HCT116 (cell line): ENCODE measurements at regions not wholly inside any gene's neighbourhood (a gene's known extent, or its start where the extent isn't known, plus 50 kb on each side); places are given as distances from the start of the nearest gene placed in this dataset.

ENCODE experiments used
- ATAC-seq: fragments of 200-7000 bp; cut with Tn5 transposase; 2 replicates; pipeline ENCODE4 v1.9.1; 2020; ENCODE audit warnings: mild to moderate bottlenecking, moderate library complexity
- BruUV-seq: library from RNA; stranded (reverse); fragments of 400-500 nt; replicated peaks from 2 replicates; lab custom pipeline; 2021; lab: Mats Ljungman, UMichigan
- CTCF ChIA-PET: fragments of 300-600 bp; sonication (Branson Sonifier 250); formaldehyde crosslinking; loops from one replicate; lab custom pipeline; 2021; ENCODE audit warnings: antibody characterized with exemption; lab: Charles Lee
- POLR2A ChIA-PET: fragments of 300-600, 350-600 bp; sonication (Branson Sonifier 250); formaldehyde crosslinking; loops from one replicate; lab custom pipeline; 2021; ENCODE audit warnings: antibody characterized with exemption; lab: Charles Lee
- RAD21 ChIA-PET, 2 experiments: fragments of 300-600 bp; sonication (Branson Sonifier 250); formaldehyde crosslinking; loops; one replicate each; lab custom pipeline; 2023; ENCODE audit warnings: low total read pairs in 2 of 2; ENCODE audit not compliant: uncharacterized antibody in 2 of 2, unreplicated experiment in 2 of 2, low non-redundant PET in 1 of 2; lab: Charles Lee
- DNase-seq: peaks from one replicate; pipeline ENCODE4 v3.0.0-alpha.2; 2010; ENCODE audit warnings: low read depth, low spot score
- H2AFZ ChIP-seq: fragments of 200-600 bp; shearing (Covaris generic), sonication (generic); 2 replicates; pipeline ENCODE4 v1.6.1; 2017; ENCODE audit warnings: low read depth, mixed run types, mixed read lengths, antibody characterized with exemption, low read length; ENCODE audit not compliant: poor library complexity, severe bottlenecking
- H3K27ac ChIP-seq: 2 replicates; pipeline ENCODE4 v1.5.1; 2012; ENCODE audit warnings: low read depth, low read length
- H3K27me3 ChIP-seq: fragments of 200-600 bp; sonication (generic); 2 replicates; pipeline ENCODE4 v1.6.1; 2016; ENCODE audit warnings: mixed run types, low read length, mixed read lengths; ENCODE audit not compliant: insufficient read depth
- H3K36me3 ChIP-seq, 2 experiments: fragments of 200-500 bp in 1 of 2; fragments of 200-600 bp in 1 of 2; sonication (Bioruptor generic) in 1 of 2; sonication (generic) in 1 of 2; 2 replicates each; pipeline versions ENCODE4 v1.5.1 to v1.6.1; 2014 to 2016; ENCODE audit warnings: low read length in 2 of 2, inconsistent platforms in 1 of 2, mixed read lengths in 1 of 2, mixed run types in 1 of 2; ENCODE audit not compliant: insufficient read depth in 2 of 2, control insufficient read depth in 1 of 2
- H3K4me1 ChIP-seq, 2 experiments: fragments of 200-600 bp in 1 of 2; sonication (generic) in 1 of 2; 2 replicates each; pipeline versions ENCODE4 v1.5.1 to v1.6.1; 2012 to 2017; ENCODE audit warnings: low read length in 2 of 2, inconsistent platforms in 1 of 2, mild to moderate bottlenecking in 1 of 2, mixed read lengths in 1 of 2, mixed run types in 1 of 2, moderate library complexity in 1 of 2; ENCODE audit not compliant: insufficient read depth in 2 of 2, control insufficient read depth in 1 of 2
- H3K4me2 ChIP-seq: fragments of 200-600 bp; sonication (generic); 2 replicates; pipeline ENCODE4 v1.6.1; 2017; ENCODE audit warnings: mixed run types, low read length, mixed read lengths
- H3K4me3 ChIP-seq, 2 experiments: fragments of 200-600 bp in 1 of 2; sonication (generic) in 1 of 2; replicated peaks in 1 of 2; 2 replicates each; pipeline ENCODE4 v1.5.1; 2011 to 2016; ENCODE audit warnings: low read length in 2 of 2, control low read depth in 1 of 2, low read depth in 1 of 2, mild to moderate bottlenecking in 1 of 2, mixed read lengths in 1 of 2, mixed run types in 1 of 2
- H3K79me2 ChIP-seq: fragments of 200-600 bp; sonication (generic); 2 replicates; pipeline ENCODE4 v1.6.1; 2017; ENCODE audit warnings: mild to moderate bottlenecking, mixed run types, low read length, moderate library complexity, mixed read lengths; ENCODE audit not compliant: insufficient read depth
- H3K9ac ChIP-seq: fragments of 200-600 bp; sonication (generic); 2 replicates; pipeline ENCODE4 v1.6.1; 2016; ENCODE audit warnings: low read length, mixed read lengths
- H3K9me2 ChIP-seq: fragments of 200-600 bp; sonication (generic), shearing (Covaris generic); 2 replicates; pipeline ENCODE4 v1.6.1; 2017; ENCODE audit warnings: mixed run types, mild to moderate bottlenecking, moderate library complexity; ENCODE audit not compliant: insufficient read depth
- H3K9me3 ChIP-seq, 2 experiments: fragments of 200-500 bp in 1 of 2; fragments of 200-600 bp in 1 of 2; sonication (Bioruptor generic) in 1 of 2; sonication (generic) in 1 of 2; 2 replicates each; pipeline ENCODE4 v1.6.1; 2014 to 2017; ENCODE audit warnings: low read length in 2 of 2, mixed read lengths in 2 of 2, inconsistent platforms in 1 of 2, low read depth in 1 of 2, mild to moderate bottlenecking in 1 of 2, mixed run types in 1 of 2, moderate library complexity in 1 of 2; ENCODE audit not compliant: control insufficient read depth in 1 of 2, insufficient read depth in 1 of 2
- H4K20me1 ChIP-seq: fragments of 200-600 bp; sonication (generic), shearing (Covaris generic); 2 replicates; pipeline ENCODE4 v1.6.1; 2017; ENCODE audit warnings: mixed run types, mild to moderate bottlenecking, moderate library complexity; ENCODE audit not compliant: insufficient read depth
- ATF3 ChIP-seq: IDR thresholded peaks from 2 replicates; pipeline ENCODE4 v1.6.1; 2012
- CBX3 ChIP-seq: IDR thresholded peaks from 2 replicates; pipeline ENCODE4 v1.6.1; 2012; ENCODE audit warnings: low read depth
- CTCF ChIP-seq, 3 experiments: fragments of 200-600 bp in 1 of 3; sonication (generic) in 1 of 3; IDR thresholded peaks in 2 of 3; conservative IDR thresholded peaks in 1 of 3; 2 replicates each; pipeline ENCODE4 v1.5.1; 2012 to 2017; ENCODE audit warnings: low read depth in 2 of 3, low read length in 2 of 3, antibody characterized with exemption in 1 of 3, borderline replicate concordance in 1 of 3, control low read depth in 1 of 3, mild to moderate bottlenecking in 1 of 3, mixed read lengths in 1 of 3, mixed run types in 1 of 3, moderate library complexity in 1 of 3; ENCODE audit not compliant: insufficient read depth in 1 of 3
- ELF1 ChIP-seq: IDR thresholded peaks from 2 replicates; pipeline ENCODE4 v1.6.1; 2012; ENCODE audit warnings: low read depth, borderline replicate concordance
- EZH2phosphoT487 ChIP-seq: fragments of 200-600 bp; IDR thresholded peaks from 2 replicates; pipeline ENCODE4 v1.6.1; 2018; ENCODE audit warnings: antibody characterized with exemption, borderline replicate concordance
- FOSL1 ChIP-seq: IDR thresholded peaks from 2 replicates; pipeline ENCODE4 v1.6.1; 2012; ENCODE audit warnings: low read depth
- JUND ChIP-seq: IDR thresholded peaks from 2 replicates; pipeline ENCODE4 v1.6.1; 2012
- MAX ChIP-seq: IDR thresholded peaks from 2 replicates; pipeline ENCODE4 v1.6.1; 2012
- POLR2A ChIP-seq: IDR thresholded peaks from 2 replicates; pipeline ENCODE4 v1.7.0; 2011; ENCODE audit warnings: borderline replicate concordance; ENCODE audit not compliant: insufficient read depth, insufficient read length; ENCODE audit errors: extremely low read depth
- SIN3A ChIP-seq: IDR thresholded peaks from 2 replicates; pipeline ENCODE4 v1.6.1; 2012; ENCODE audit warnings: low read depth
- SP1 ChIP-seq: IDR thresholded peaks from 2 replicates; pipeline ENCODE4 v1.6.1; 2012; ENCODE audit warnings: low read depth
- TCF7L2 ChIP-seq: IDR thresholded peaks from 2 replicates; pipeline ENCODE4 v1.7.0; 2011; ENCODE audit warnings: borderline replicate concordance, inconsistent platforms; ENCODE audit not compliant: insufficient read depth, insufficient read length; ENCODE audit errors: extremely low read depth
- YY1 ChIP-seq: IDR thresholded peaks from 2 replicates; pipeline ENCODE4 v1.6.1; 2011; ENCODE audit warnings: low read length, low read depth, moderate library complexity, mild to moderate bottlenecking; ENCODE audit not compliant: insufficient replicate concordance; ENCODE audit errors: extremely low read depth
- ZBTB33 ChIP-seq: IDR thresholded peaks from 2 replicates; pipeline ENCODE4 v1.6.1; 2011; ENCODE audit warnings: mild to moderate bottlenecking, low read length, moderate library complexity; ENCODE audit not compliant: insufficient replicate concordance; ENCODE audit errors: extremely low read depth
- ZFX ChIP-seq: fragments of 450-650 bp; IDR thresholded peaks from 2 replicates; pipeline ENCODE4 v1.6.1; 2017
- ZNF274 ChIP-seq: fragments of 200-500 bp; sonication (Bioruptor generic); IDR thresholded peaks from 2 replicates; pipeline ENCODE4 v1.6.1; 2014; ENCODE audit warnings: mild to moderate bottlenecking, low read depth, low read length, inconsistent platforms
- intact Hi-C: fragments of 100-400 bp; cut with micrococcal nuclease; formaldehyde crosslinking; loops from 2 replicates; pipeline ENCODE4 v1.10.0; 2022

GRCh38 chr6:170096191-170096802 is 194.6 kb downstream of the DLL1 start:
- no peak for TF ChIP-seq CTCF (IDR thresholded peaks at IDR 0.05 in 2 of 3, conservative IDR thresholded peaks at IDR 0.05 in 1 of 3; ENCODE audit: borderline replicate concordance in 1 of 3, insufficient read depth in 1 of 3, low read depth in 2 of 3, low read length in 2 of 3)
- CTCF ChIA-PET: no interaction called here
- DNase-seq: no peak
- Histone ChIP-seq H3K4me2 (no peak overlapping the region), H4K20me1 (no peaks in the 10 kb centered on the region), H3K9me3 (no peaks in the 10 kb centered on the region), H3K36me3 (no peaks in the 10 kb centered on the region), H3K79me2 (no peaks in the 10 kb centered on the region), H3K4me1 (no peaks in the 10 kb centered on the region), H3K27me3 (no peaks in the 10 kb centered on the region), H3K27ac (no peak overlapping the region), H3K9me2 (no peaks in the 10 kb centered on the region), H2AFZ (no peak overlapping the region), H3K4me3 (no peak overlapping the region), H3K9ac (no peak overlapping the region)
- POLR2A ChIA-PET: no interaction called here
- intact Hi-C loops: no loop called here
- BruUV-seq: no TSS peak
- RAD21 ChIA-PET: no interaction called here
- ATAC-seq: no peak

DNA sequence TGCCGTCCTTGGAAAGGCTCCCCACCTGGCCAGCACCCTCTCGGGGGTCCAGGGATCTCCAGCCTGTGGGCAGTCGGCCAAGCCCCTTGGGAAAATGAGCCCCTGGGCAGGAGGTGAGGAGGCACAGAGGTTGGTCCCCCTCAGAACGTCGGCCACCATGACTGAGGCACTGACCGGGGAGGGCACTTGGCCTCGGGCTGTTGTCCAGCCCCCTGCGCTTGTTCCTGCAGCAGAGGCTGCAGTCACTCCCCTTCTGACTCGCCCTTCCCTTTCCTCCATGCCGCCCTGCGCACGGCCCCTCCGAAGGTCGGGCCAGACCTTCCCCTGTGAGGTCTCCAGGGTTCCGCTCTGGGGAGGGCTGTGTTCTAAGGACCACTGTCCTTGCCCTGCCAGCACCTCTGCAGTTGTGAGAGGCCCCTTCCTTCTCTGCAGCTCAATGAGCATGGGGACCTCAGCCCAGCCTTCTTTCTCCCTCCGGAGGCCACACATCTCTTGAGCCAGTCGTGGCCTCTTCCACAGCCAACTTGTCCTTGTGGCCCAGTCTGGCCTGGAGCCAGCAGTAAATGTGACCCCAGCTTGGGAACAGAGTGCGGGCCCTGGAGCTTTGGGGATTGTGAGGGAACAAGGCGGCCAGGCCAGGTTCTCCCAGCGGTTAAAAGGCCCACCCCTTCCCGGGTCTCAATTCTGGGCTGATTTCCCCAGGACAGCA is 195.5 kb downstream of the DLL1 start:
- H2AFZ ChIP-seq: no peak overlapping the region
- no peaks in the 10 kb centered on the region for H3K9me2 ChIP-seq
- ChIA-PET CTCF (no interaction called here), RAD21 (no interaction called here), POLR2A (no interaction called here)
- no TSS peak for BruUV-seq
- no peaks in the 10 kb centered on the region for H3K36me3 ChIP-seq
- H3K27ac ChIP-seq: no peak overlapping the region
- no peaks in the 10 kb centered on the region for H3K4me1 ChIP-seq
- no peaks in the 10 kb centered on the region for H3K9me3 ChIP-seq
- H4K20me1 ChIP-seq: no peaks in the 10 kb centered on the region
- no peaks in the 10 kb centered on the region for H3K27me3 ChIP-seq
- no peak overlapping the region for H3K9ac ChIP-seq
- H3K79me2 ChIP-seq: no peaks in the 10 kb centered on the region
- DNase-seq: no peak
- no peak for ATAC-seq
- intact Hi-C loops: no loop called here
- no peak overlapping the region for H3K4me3 ChIP-seq
- no peak overlapping the region for H3K4me2 ChIP-seq
- TF ChIP-seq JUND: no peak
- no peak for TF ChIP-seq TCF7L2
- TF ChIP-seq ELF1: no peak
- no peak for TF ChIP-seq SIN3A
- TF ChIP-seq SP1: no peak
- no peak for TF ChIP-seq ATF3
- TF ChIP-seq ZNF274: no peak
- no peak for TF ChIP-seq EZH2phosphoT487
- no peak for TF ChIP-seq FOSL1
- TF ChIP-seq ZBTB33: no peak
- no peak for TF ChIP-seq POLR2A
- no peak for TF ChIP-seq MAX
- no peak for TF ChIP-seq YY1
- no peak for TF ChIP-seq CBX3
- no peak for TF ChIP-seq ZFX
